ENCODE measurements at regions not wholly inside any gene's neighbourhood (a gene's known extent, or its start where the extent isn't known, plus 50 kb on each side); places are given as distances from the start of the nearest gene placed in this dataset.

DNA sequence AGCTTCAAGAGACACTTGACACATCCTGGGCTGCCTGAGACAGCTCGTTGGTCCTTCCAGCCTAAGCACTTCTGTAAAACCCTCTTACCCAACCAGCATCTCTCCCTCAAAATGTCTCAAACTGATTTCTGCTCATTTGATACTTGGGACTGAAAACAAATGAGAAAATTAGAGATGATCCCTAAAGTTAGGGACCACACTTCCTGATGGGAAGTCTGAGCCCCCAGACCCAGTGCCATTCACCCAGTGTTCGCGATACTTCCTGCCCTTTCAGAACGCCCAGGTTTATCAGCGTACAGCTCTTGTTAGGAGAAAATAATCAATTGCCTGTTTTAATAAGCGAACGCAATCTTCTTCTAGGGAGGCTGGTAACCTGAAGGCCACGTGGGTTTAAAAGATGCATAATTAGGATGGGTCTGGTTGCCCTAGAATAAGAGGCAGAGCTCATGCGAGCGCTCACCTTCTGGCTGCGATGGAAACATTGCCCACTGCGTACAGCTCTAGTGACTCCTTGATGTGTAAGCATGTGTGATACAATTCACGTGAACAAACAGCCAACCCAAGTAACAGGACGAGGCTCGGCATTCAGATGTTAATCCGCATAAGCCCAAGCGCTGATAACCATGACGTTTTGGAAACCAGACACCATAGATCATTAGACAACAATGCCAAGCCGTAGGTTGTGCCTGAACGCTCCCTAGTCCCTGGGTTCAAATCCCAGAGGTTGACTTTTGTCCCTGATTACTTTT, 213.1 kb downstream of the FOXL1 start:
- Histone ChIP-seq H3K27me3 (no peaks in the 10 kb centered on the region), H3K9me3 (peaks cover 0 to 3% of the 10 kb centered on the region in 2 donors), H3K27ac (no peak overlapping the region), H3K4me3 (no peak overlapping the region), H3K4me1 (ENCODE audit: insufficient read depth) (no peaks in the 10 kb centered on the region), H3K36me3 (no peaks in the 10 kb centered on the region)
- 47 to 58% (median 52%) methylated on average over 20 of the region's 20 CpGs for WGBS, 3 donors
- TF ChIP-seq EP300 (IDR thresholded peaks at IDR 0.05) = no peak
- TF ChIP-seq CTCF (IDR thresholded peaks at IDR 0.05) = no peak
- TF ChIP-seq POLR2A (IDR thresholded peaks at IDR 0.05) = no peak
- DNase-seq = no peak
- intact Hi-C loops (cut with DNase I) = no loop called here

- H3K27me3 ChIP-seq = no peaks in the 10 kb centered on the region
- no peak overlapping the region for H3K27ac ChIP-seq
- no peak overlapping the region for H3K4me3 ChIP-seq
- peaks cover 0 to 3% of the 10 kb centered on the region in 2 donors for H3K9me3 ChIP-seq
- 83 to 91% (median 87%) methylated on average over 15 of the region's 15 CpGs for WGBS, 3 donors
- H3K4me1 ChIP-seq (ENCODE audit: insufficient read depth) = no peaks in the 10 kb centered on the region
- no peaks in the 10 kb centered on the region for H3K36me3 ChIP-seq
- DNase-seq = no peak
- no peak for TF ChIP-seq EP300 (IDR thresholded peaks at IDR 0.05)
- TF ChIP-seq CTCF (IDR thresholded peaks at IDR 0.05) = no peak
- no peak for TF ChIP-seq POLR2A (IDR thresholded peaks at IDR 0.05)
- intact Hi-C loops (cut with DNase I) = no loop called here
Measured at GRCh38 chr16:86794216-86794864, 216.0 kb downstream of the FOXL1 start.

- Histone ChIP-seq H3K4me3 (no peak overlapping the region), H3K36me3 (no peaks in the 10 kb centered on the region), H3K9me3 (peaks cover 0 to 3% of the 10 kb centered on the region in 2 donors), H3K27me3 (no peaks in the 10 kb centered on the region), H3K27ac (no peak overlapping the region), H3K4me1 (ENCODE audit: insufficient read depth) (no peaks in the 10 kb centered on the region)
- intact Hi-C loops (cut with DNase I) = no loop called here
- TF ChIP-seq EP300 (IDR thresholded peaks at IDR 0.05) (no peak), CTCF (IDR thresholded peaks at IDR 0.05) (no peak), POLR2A (IDR thresholded peaks at IDR 0.05) (no peak)
- 55 to 77% (median 67%) methylated on average over 4 of the region's 4 CpGs for WGBS, 3 donors
- DNase-seq = no peak
Measured at GRCh38 chr16:86797700-86798099, 219.4 kb downstream of the FOXL1 start.

DNA sequence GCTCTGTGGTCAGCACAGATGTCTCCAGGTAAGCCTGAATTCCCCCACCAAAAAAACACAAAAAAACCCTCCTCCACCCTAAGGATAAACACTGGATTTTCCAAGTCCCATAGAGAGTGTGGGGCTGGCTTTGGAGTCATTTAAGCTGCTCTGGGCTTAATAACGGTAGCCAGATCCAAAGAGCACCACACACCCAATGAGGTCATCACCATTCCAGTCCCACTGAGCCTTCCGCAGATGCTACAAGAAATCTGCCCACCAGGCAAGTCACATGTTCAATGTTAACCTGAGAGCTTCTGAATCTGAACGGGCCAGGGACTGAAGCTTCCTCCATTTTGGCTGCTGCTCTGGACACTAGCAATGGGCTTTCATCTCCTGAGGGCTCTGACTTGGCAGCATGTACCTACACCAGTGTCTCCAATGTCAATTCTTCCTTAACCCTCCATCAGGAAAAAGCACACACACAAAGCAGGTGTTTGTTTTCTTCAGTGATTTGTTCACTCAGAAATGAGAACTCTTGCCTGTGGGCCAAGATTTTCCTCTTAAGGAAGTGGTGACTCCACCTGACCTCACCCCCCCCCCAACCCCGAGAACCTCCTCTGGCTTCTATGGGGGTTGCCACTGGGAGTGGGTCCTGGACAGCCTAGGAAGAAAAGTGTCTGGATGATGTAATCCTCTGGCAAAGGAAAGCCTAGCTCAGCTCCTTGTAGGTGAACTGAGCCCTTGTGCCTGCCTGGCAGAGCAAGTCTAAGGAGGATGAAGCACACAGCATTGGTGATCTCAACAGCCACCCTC, 220.1 kb downstream of the FOXL1 start:
- Histone ChIP-seq H3K4me1 (ENCODE audit: insufficient read depth) (no peaks in the 10 kb centered on the region), H3K9me3 (peaks cover 0 to 1% of the 10 kb centered on the region in 2 donors), H3K4me3 (no peak overlapping the region), H3K27ac (no peak overlapping the region), H3K36me3 (no peaks in the 10 kb centered on the region), H3K27me3 (no peaks in the 10 kb centered on the region)
- TF ChIP-seq EP300 (IDR thresholded peaks at IDR 0.05) (no peak), POLR2A (IDR thresholded peaks at IDR 0.05) (no peak), CTCF (IDR thresholded peaks at IDR 0.05) (no peak)
- DNase-seq = no peak
- 56 to 61% (median 58%) methylated on average over 4 of the region's 4 CpGs for WGBS, 3 donors
- intact Hi-C loops (cut with DNase I) = no loop called here

Data from ovary (tissue), 7 donors.